HK-2 (cell line): ENCODE measurements at regions not wholly inside any gene's neighbourhood (a gene's known extent, or its start where the extent isn't known, plus 50 kb on each side); places are given as distances from the start of the nearest gene placed in this dataset.
"Not testable (repeated sequence)": the region's sequence is repeated elsewhere in the genome, so short reads cannot be mapped to it uniquely, and the experiment has no call there.

Experiments used
- DNase-seq: peaks from one replicate; pipeline ENCODE4 v3.0.0-alpha.2; 2018; ENCODE audit not compliant: unreplicated experiment

- DNase-seq = no peak
Observed at GRCh38 chr1:232352366-232352765, 277.6 kb downstream of the SIPA1L2 start.

- DNase-seq = no peak
Observed at GRCh38 chr1:232351335-232351734, 278.6 kb downstream of the SIPA1L2 start.

GRCh38 chr1:232346844-232347243, 283.1 kb downstream of the SIPA1L2 start:
- no peak for DNase-seq

DNA sequence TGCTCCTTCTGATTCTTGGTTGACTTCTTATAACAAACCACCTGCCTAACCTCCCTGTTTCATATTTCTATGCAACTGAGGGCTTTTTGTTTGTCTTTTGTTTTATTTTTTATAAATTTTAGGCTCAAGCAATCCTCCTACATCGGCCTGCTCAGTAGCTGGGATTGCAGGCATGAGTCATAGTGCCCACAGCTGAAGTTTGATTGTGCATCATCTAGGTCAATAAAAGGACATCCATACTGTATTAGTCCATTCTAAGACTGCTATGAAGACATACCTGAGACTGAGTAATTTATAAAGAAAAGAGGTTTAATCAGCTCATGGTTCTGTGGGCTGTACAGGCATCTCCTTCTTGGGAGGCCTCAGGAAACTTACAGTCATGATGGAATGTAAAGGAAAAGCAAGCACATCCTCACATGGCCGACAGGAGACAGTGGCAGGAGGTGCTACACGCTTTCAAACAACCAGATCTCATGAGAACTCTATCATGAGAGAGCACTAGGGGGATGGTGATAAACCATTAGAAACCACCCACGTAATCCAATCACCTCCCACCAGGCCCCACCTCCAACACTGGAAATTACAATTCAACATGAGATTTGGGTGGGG, 285.0 kb downstream of the SIPA1L2 start:
- DNase-seq = no peak

DNA sequence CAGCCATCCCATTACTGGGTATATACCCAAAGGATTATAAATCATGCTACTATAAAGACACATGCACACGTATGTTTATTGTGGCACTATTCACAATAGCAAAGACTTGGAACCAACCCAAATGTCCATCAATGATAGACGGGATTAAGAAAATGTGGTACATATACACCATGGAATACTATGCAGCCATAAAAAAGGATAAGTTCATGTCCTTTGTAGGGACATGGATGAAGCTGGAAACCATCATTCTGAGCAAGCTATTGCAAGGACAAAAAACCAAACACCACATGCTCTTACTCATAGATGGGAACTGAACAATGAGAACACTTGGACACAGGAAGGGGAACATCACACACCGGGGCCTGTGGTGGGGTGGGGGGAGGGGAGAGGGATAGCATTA, 285.7 kb downstream of the SIPA1L2 start:
- not testable (repeated sequence) for DNase-seq

DNA sequence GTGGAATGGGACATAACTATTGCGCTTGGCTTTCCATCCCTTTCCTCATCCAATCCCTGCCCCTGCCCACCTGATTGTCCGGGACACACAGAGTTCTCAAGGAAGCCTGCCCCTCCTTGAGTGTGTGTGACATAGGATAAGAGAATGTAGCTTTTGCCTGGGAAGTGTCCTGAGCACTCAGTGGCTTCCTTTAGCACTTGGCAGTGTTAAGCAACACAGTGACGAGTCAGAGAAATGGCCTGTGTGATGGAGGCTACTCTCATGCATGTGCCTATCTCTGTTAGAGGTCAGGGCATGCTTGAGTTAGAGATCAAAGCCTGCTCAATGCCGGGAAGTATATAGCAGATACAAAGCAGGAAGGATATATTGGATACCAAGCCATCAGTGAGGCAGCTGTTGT, 289.5 kb downstream of the SIPA1L2 start:
- no peak for DNase-seq

GRCh38 chr1:232339073-232339472, 290.9 kb downstream of the SIPA1L2 start:
- DNase-seq = no peak

- no peak for DNase-seq
Observed at GRCh38 chr1:232335741-232336293, 294.1 kb downstream of the SIPA1L2 start.

- DNase-seq = no peak
Observed at GRCh38 chr1:232335261-232335660, 294.7 kb downstream of the SIPA1L2 start.

GRCh38 chr1:232334811-232335210, 295.1 kb downstream of the SIPA1L2 start:
- no peak for DNase-seq

DNA sequence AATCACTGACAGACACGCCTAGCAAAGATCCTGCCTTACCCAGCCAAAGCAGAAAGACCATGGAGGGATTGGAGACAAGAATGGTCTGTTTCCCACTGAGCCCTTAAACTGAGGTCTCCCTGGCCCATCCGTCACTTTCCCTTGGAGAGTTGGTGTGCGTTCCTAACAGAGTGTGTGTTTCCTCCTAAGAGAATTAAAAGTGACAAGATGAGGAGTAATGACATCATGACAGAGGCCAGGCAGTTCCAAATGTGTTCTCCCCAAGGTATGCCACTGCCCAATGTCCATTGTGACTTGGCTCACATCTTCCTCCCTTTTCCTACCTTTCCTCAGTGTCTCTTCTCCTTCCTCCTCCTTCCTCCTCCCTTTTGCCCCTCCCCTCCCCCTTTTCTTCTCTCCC, 295.7 kb downstream of the SIPA1L2 start:
- DNase-seq = no peak

GRCh38 chr1:232333419-232333767, 296.5 kb downstream of the SIPA1L2 start:
- no peak for DNase-seq

- DNase-seq = not testable (repeated sequence)
Observed at GRCh38 chr1:232332710-232333418, 297.1 kb downstream of the SIPA1L2 start.

- DNase-seq = no peak
Observed at GRCh38 chr1:232329103-232329813, 300.7 kb downstream of the SIPA1L2 start.

GRCh38 chr1:232328486-232329102, 301.3 kb downstream of the SIPA1L2 start:
- DNase-seq = no peak

GRCh38 chr1:232327899-232328298, 302.0 kb downstream of the SIPA1L2 start:
- no peak for DNase-seq

DNA sequence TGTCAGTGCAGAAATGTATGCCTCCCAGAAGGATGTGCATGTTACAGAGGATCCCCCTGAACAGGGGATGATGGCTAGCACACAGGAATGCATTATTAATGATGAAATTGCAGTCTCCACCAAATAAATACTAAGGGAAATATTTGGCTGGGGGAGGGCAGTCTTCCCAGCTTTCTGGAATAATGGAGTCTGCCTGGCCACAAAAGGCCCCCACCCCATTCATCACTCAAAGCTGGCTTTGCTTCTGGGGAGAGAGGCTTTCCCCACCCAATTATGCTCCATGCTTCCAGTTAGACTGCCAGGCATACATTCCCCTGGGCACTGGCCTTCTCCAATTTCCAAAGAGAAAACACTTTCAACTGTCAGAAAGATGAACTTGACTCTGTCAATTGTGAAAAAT, 302.7 kb downstream of the SIPA1L2 start:
- DNase-seq = no peak

DNA sequence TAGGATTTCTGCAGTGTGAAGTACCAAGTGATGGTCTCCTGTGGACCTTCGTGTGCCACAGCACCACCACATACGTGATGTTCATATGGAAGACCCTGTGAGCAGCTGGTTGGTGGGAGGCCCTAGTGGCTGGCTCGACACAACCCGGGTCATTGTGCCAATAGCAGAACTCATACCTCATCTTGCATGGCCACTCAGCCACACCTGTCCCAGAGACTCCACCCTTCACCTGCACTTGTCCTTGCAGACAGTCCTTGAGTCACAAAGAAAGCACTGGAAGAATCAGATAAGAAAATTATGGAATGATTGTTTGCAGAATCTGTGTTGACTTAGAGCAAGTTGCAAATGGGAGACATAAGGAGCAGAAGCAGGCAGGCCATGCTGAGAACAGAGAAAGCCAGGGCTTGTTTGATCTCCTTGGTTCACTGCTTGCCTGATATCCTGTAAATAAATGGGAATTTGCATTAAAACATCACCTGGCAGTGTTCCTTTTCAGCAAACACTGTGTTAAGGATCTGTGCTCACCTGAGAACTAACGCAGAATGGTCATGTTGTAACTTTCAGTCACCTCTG, 307.7 kb downstream of the SIPA1L2 start:
- no peak for DNase-seq

- no peak for DNase-seq
Observed at GRCh38 chr1:232319518-232320210, 310.3 kb downstream of the SIPA1L2 start.

- DNase-seq = no peak
Observed at GRCh38 chr1:232319072-232319471, 310.9 kb downstream of the SIPA1L2 start.

- DNase-seq = no peak
Observed at GRCh38 chr1:232318143-232318542, 311.8 kb downstream of the SIPA1L2 start.
